SK-N-SH (cell line): ENCODE measurements at regions not wholly inside any gene's neighbourhood (a gene's known extent, or its start where the extent isn't known, plus 50 kb on each side); places are given as distances from the start of the nearest gene placed in this dataset.
A peak's percentile ranks its signal among the peaks of the same experiment; 100 is the strongest.

Experiments used
- CTCF ChIA-PET: fragments of 300-600, 350-600 bp; formaldehyde crosslinking; extraction: SDS; loops from one replicate; lab custom pipeline; 2021; lab: Yijun Ruan, JAX
- POLR2A ChIA-PET: fragments of 350-600 bp; sonication (Branson Sonifier 250); formaldehyde crosslinking; extraction: SDS; loops from one replicate; lab custom pipeline; 2020; ENCODE audit warnings: antibody characterized with exemption, inconsistent platforms; lab: Yijun Ruan, JAX
- DNase-seq: peaks from one replicate; pipeline ENCODE4 v3.0.0; 2012
- H2AFZ ChIP-seq: fragments of 200-600 bp; sonication (generic); 2 replicates; pipeline ENCODE4 v1.8.1; 2016; ENCODE audit warnings: antibody characterized with exemption, mild to moderate bottlenecking, low read depth
- H3F3A ChIP-seq: fragments of 200-600 bp; sonication (generic); replicated peaks from 2 replicates; pipeline ENCODE3; 2016; ENCODE audit warnings: antibody characterized with exemption, mild to moderate bottlenecking; ENCODE audit not compliant: insufficient read depth
- H3K27ac ChIP-seq, 2 experiments: fragments of 200-500 bp in 1 of 2; fragments of 200-600 bp in 1 of 2; sonication (Bioruptor generic) in 1 of 2; sonication (generic), shearing (Covaris generic) in 1 of 2; 2 replicates each; pipeline versions ENCODE4 v1.5.1 to v1.6.1; 2014 to 2016; ENCODE audit warnings: low read depth in 2 of 2, inconsistent platforms in 1 of 2, low read length in 1 of 2, mild to moderate bottlenecking in 1 of 2, mixed read lengths in 1 of 2
- H3K27me3 ChIP-seq: fragments of 200-600 bp; sonication (generic), shearing (Covaris generic); 2 replicates; pipeline ENCODE4 v1.6.1; 2016; ENCODE audit warnings: mixed run types; ENCODE audit not compliant: insufficient read depth
- H3K36me3 ChIP-seq, 2 experiments: fragments of 200-500 bp in 1 of 2; fragments of 200-600 bp in 1 of 2; sonication (Bioruptor generic) in 1 of 2; sonication (generic) in 1 of 2; replicated peaks in 1 of 2; 2 replicates each; pipeline versions ENCODE3 to v1.5.1; 2014 to 2016; ENCODE audit warnings: low read length in 1 of 2, mild to moderate bottlenecking in 1 of 2; ENCODE audit not compliant: insufficient read depth in 2 of 2, control insufficient read depth in 1 of 2
- H3K4me1 ChIP-seq, 2 experiments: fragments of 200-500 bp in 1 of 2; fragments of 200-600 bp in 1 of 2; sonication (Bioruptor generic) in 1 of 2; sonication (generic), shearing (Covaris generic) in 1 of 2; 2 replicates each; pipeline versions ENCODE4 v1.5.1 to v1.6.1; 2014 to 2016; ENCODE audit warnings: low read depth in 1 of 2, low read length in 1 of 2, mixed run types in 1 of 2; ENCODE audit not compliant: insufficient read depth in 2 of 2, control insufficient read depth in 1 of 2
- H3K4me2 ChIP-seq: fragments of 200-600 bp; sonication (generic), shearing (Covaris generic); 2 replicates; pipeline ENCODE4 v1.6.1; 2017; ENCODE audit warnings: mixed run types
- H3K4me3 ChIP-seq, 2 experiments: fragments of 200-500 bp in 1 of 2; fragments of 200-600 bp in 1 of 2; sonication (Bioruptor generic) in 1 of 2; sonication (generic), shearing (Covaris generic) in 1 of 2; 2 replicates each; pipeline versions ENCODE4 v1.5.1 to v1.8.1; 2014 to 2016; ENCODE audit warnings: low read depth in 2 of 2, inconsistent platforms in 1 of 2, low read length in 1 of 2, mild to moderate bottlenecking in 1 of 2, mixed read lengths in 1 of 2, moderate library complexity in 1 of 2
- H3K79me2 ChIP-seq: fragments of 200-600 bp; sonication (generic); 2 replicates; pipeline ENCODE4 v1.8.1; 2017; ENCODE audit warnings: mild to moderate bottlenecking; ENCODE audit not compliant: insufficient read depth
- H3K9ac ChIP-seq: fragments of 200-600 bp; sonication (generic); 2 replicates; pipeline ENCODE4 v1.6.1; 2017; ENCODE audit warnings: mixed run types
- H3K9me2 ChIP-seq: fragments of 200-600 bp; sonication (generic); 2 replicates; pipeline ENCODE4 v1.6.1; 2017; ENCODE audit warnings: mixed run types
- H3K9me3 ChIP-seq: fragments of 200-600 bp; sonication (generic); 2 replicates; pipeline ENCODE4 v1.6.1; 2017; ENCODE audit warnings: mixed run types, mild to moderate bottlenecking, moderate library complexity
- H4K20me1 ChIP-seq: fragments of 200-600 bp; sonication (generic); 2 replicates; pipeline ENCODE4 v1.6.1; 2017; ENCODE audit warnings: mild to moderate bottlenecking, mixed run types; ENCODE audit not compliant: insufficient read depth
- CHD2 ChIP-seq: fragments of 150-350 bp; IDR thresholded peaks from 2 replicates; pipeline ENCODE4 v1.6.1; 2018; ENCODE audit warnings: low read length; ENCODE audit not compliant: partially characterized antibody
- CTCF ChIP-seq: fragments of 200-600 bp; sonication (generic); IDR thresholded peaks from 2 replicates; pipeline ENCODE4 v1.6.1; 2017; ENCODE audit warnings: antibody characterized with exemption, mild to moderate bottlenecking, moderate library complexity
- EP300 ChIP-seq, 2 experiments: IDR thresholded peaks; 2 replicates each; pipeline versions ENCODE4 v1.4.0 to v1.6.1; 2012; ENCODE audit warnings: borderline replicate concordance in 1 of 2, low read depth in 1 of 2, low read length in 1 of 2
- EZH2phosphoT487 ChIP-seq: fragments of 200-600 bp; sonication (generic); IDR thresholded peaks from 2 replicates; pipeline ENCODE4 v1.6.1; 2017; ENCODE audit warnings: low read depth, mixed run types, mild to moderate bottlenecking, antibody characterized with exemption, moderate library complexity, borderline replicate concordance
- FOSL2 ChIP-seq: IDR thresholded peaks from 2 replicates; pipeline ENCODE4 v1.4.0; 2012; ENCODE audit warnings: low read depth, mild to moderate bottlenecking, moderate library complexity, borderline replicate concordance
- FOXJ3 ChIP-seq: sonication (generic); formaldehyde crosslinking; IDR thresholded peaks from 2 replicates; pipeline ENCODE4 v1.5.1; 2020; ENCODE audit warnings: mild to moderate bottlenecking, missing genetic modification reagents
- GABPA ChIP-seq: IDR thresholded peaks from 2 replicates; pipeline ENCODE4 v1.4.0; 2012; ENCODE audit warnings: low read depth, mild to moderate bottlenecking
- MEF2A ChIP-seq: IDR thresholded peaks from 2 replicates; pipeline ENCODE4 v1.4.0; 2012; ENCODE audit warnings: low read depth, borderline replicate concordance
- NFIC ChIP-seq: IDR thresholded peaks from 2 replicates; pipeline ENCODE4 v1.4.0; 2012; ENCODE audit warnings: borderline replicate concordance
- NRF1 ChIP-seq: IDR thresholded peaks from 2 replicates; pipeline ENCODE4 v1.6.1; 2012; ENCODE audit warnings: low read depth, mild to moderate bottlenecking, low read length
- POLR2AphosphoS5 ChIP-seq: IDR thresholded peaks from 2 replicates; pipeline ENCODE4 v1.6.1; 2012; ENCODE audit warnings: low read depth, low read length
- RXRA ChIP-seq: IDR thresholded peaks from 2 replicates; pipeline ENCODE4 v1.4.0; 2012; ENCODE audit warnings: low read depth, mild to moderate bottlenecking, borderline replicate concordance
- SMC3 ChIP-seq: IDR thresholded peaks from 2 replicates; pipeline ENCODE4 v1.6.1; 2012; ENCODE audit warnings: low read depth, low read length, improper control_type of control experiment
- TAF1 ChIP-seq: IDR thresholded peaks from 2 replicates; pipeline ENCODE4 v1.6.1; 2012; ENCODE audit warnings: low read depth, mild to moderate bottlenecking, low read length, moderate library complexity, borderline replicate concordance
- TCF12 ChIP-seq: IDR thresholded peaks from 2 replicates; pipeline ENCODE4 v1.4.0; 2012
- TEAD4 ChIP-seq: IDR thresholded peaks from 2 replicates; pipeline ENCODE4 v1.4.0; 2012; ENCODE audit warnings: mild to moderate bottlenecking, borderline replicate concordance; ENCODE audit not compliant: insufficient read depth
- USF1 ChIP-seq: IDR thresholded peaks from 2 replicates; pipeline ENCODE4 v1.4.0; 2012; ENCODE audit warnings: low read depth, borderline replicate concordance
- WGBS: methylation state at CpG from one replicate; pipeline ENCODE4 v1.1.6; 2017; ENCODE audit warnings: low lambda C conversion rate; 5-methylcytosine and 5-hydroxymethylcytosine counted together
- TF ChIP-seq, protein P1 (sequence below): fragments of 150-350 bp; IDR thresholded peaks from 2 replicates; pipeline ENCODE4 v1.6.1; 2016; ENCODE audit warnings: mild to moderate bottlenecking, low read depth, low read length

GRCh38 chr12:92068459-92068858, 77.2 kb downstream of the BTG1 start:
- Histone ChIP-seq H3K4me2 (no peak overlapping the region), H3K9ac (no peak overlapping the region), H3K79me2 (no peaks in the 10 kb centered on the region), H3K36me3 (no peaks in the 10 kb centered on the region), H3K4me1 (peaks cover 6% of the 10 kb centered on the region in 2 experiments; a peak in 3 of 4 replicates), H3K27me3 (no peaks in the 10 kb centered on the region), H3F3A (no peaks in the 10 kb centered on the region), H3K4me3 (no peak overlapping the region), H3K27ac (no peak overlapping the region), H3K9me3 (no peaks in the 10 kb centered on the region), H2AFZ (no peak overlapping the region), H4K20me1 (no peaks in the 10 kb centered on the region), H3K9me2 (no peaks in the 10 kb centered on the region)
- WGBS, result 81% methylated on average over 1 of the region's 1 CpG
- TF ChIP-seq, protein P1, sequence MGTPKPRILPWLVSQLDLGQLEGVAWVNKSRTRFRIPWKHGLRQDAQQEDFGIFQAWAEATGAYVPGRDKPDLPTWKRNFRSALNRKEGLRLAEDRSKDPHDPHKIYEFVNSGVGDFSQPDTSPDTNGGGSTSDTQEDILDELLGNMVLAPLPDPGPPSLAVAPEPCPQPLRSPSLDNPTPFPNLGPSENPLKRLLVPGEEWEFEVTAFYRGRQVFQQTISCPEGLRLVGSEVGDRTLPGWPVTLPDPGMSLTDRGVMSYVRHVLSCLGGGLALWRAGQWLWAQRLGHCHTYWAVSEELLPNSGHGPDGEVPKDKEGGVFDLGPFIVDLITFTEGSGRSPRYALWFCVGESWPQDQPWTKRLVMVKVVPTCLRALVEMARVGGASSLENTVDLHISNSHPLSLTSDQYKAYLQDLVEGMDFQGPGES, result no peak
- TF ChIP-seq SMC3, result no peak
- no peak for TF ChIP-seq TEAD4
- no peak for TF ChIP-seq GABPA
- TF ChIP-seq RXRA, result no peak
- peak; percentile 24 for DNase-seq
- CTCF ChIA-PET, result no interaction called here
- POLR2A ChIA-PET, result no interaction called here

DNA sequence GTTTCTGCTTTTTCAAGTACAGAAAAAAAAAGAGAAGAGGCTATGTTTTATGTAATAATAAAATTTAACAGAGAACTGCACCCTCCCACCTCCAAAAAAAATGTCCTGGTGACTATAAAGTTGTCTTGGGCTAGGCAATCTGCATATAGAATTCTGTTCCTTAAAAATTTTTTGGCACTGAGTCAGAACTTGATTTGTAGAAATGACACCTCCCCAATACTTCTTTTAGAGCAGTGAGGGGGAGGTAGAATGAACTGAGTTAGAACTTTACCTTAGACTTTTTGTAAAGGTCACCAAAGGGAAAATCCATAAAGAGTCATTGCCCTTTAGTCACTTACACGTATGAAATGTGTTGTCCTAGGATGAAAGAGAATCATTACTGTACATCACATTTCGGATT, 80.0 kb downstream of the BTG1 start:
- Histone ChIP-seq H3K4me3 (no peak overlapping the region), H3K27me3 (no peaks in the 10 kb centered on the region), H2AFZ (no peak overlapping the region), H3K4me1 (peaks cover 6 to 15% of the 10 kb centered on the region in 2 experiments; a peak in 3 of 4 replicates), H3K9me2 (no peaks in the 10 kb centered on the region), H3K27ac (no peak overlapping the region), H3F3A (no peaks in the 10 kb centered on the region), H3K9ac (no peak overlapping the region), H3K9me3 (no peaks in the 10 kb centered on the region), H3K79me2 (no peaks in the 10 kb centered on the region), H3K36me3 (no peaks in the 10 kb centered on the region), H4K20me1 (no peaks in the 10 kb centered on the region), H3K4me2 (no peak overlapping the region)
- DNase-seq, result no peak
- WGBS, result 83% methylated on average over 2 of the region's 2 CpGs
- ChIA-PET POLR2A (no interaction called here), CTCF (no interaction called here)
- no peak for TF ChIP-seq TAF1
- TF ChIP-seq, protein P1, result no peak
- no peak for TF ChIP-seq EZH2phosphoT487
- no peak for TF ChIP-seq MEF2A
- no peak for TF ChIP-seq FOXJ3
- no peak for TF ChIP-seq EP300 (IDR thresholded peaks at IDR 0.05; ENCODE audit: borderline replicate concordance in 1 of 2, low read depth in 1 of 2, low read length in 1 of 2)
- no peak for TF ChIP-seq TCF12
- TF ChIP-seq FOSL2, result no peak
- TF ChIP-seq NRF1, result no peak
- no peak for TF ChIP-seq CTCF
- no peak for TF ChIP-seq NFIC
- no peak for TF ChIP-seq CHD2
- TF ChIP-seq POLR2AphosphoS5, result no peak
- no peak for TF ChIP-seq USF1
- no peak for TF ChIP-seq TEAD4
